SU-DHL-6 (cell line): ENCODE measurements at regions not wholly inside any gene's neighbourhood (a gene's known extent, or its start where the extent isn't known, plus 50 kb on each side); places are given as distances from the start of the nearest gene placed in this dataset.

Experiments
- H2AFZ ChIP-seq: fragments of 200-600 bp; sonication (generic); 2 replicates; pipeline ENCODE4 v1.6.1; 2014; ENCODE audit warnings: low read depth, mild to moderate bottlenecking, moderate library complexity, mixed read lengths, antibody characterized with exemption, low read length; ENCODE audit not compliant: severe bottlenecking
- H3F3A ChIP-seq: fragments of 200-600 bp; shearing (Covaris generic); 2 replicates; pipeline ENCODE4 v1.6.0; 2016; ENCODE audit warnings: antibody characterized with exemption, mild to moderate bottlenecking; ENCODE audit not compliant: insufficient read depth
- H3K27ac ChIP-seq: fragments of 200-600 bp; sonication (generic); 2 replicates; pipeline ENCODE4 v1.5.1; 2016; ENCODE audit warnings: low read depth, mild to moderate bottlenecking, low read length, moderate library complexity, mixed read lengths
- H3K27me3 ChIP-seq: fragments of 200-600 bp; sonication (generic), shearing (Covaris generic); 2 replicates; pipeline ENCODE4 v1.6.0; 2014; ENCODE audit warnings: mild to moderate bottlenecking, low read length
- H3K36me3 ChIP-seq: fragments of 200-600 bp; sonication (generic); 2 replicates; pipeline ENCODE4 v1.6.1; 2014; ENCODE audit warnings: mild to moderate bottlenecking, low read length, mixed read lengths
- H3K4me2 ChIP-seq: fragments of 300-600, 200-600 bp; shearing (Covaris generic), sonication (generic); 2 replicates; pipeline ENCODE4 v1.6.0; 2014; ENCODE audit warnings: low read length, low read depth, mild to moderate bottlenecking; ENCODE audit not compliant: poor library complexity, severe bottlenecking
- H3K4me3 ChIP-seq: fragments of 200-600 bp; sonication (generic); 2 replicates; pipeline ENCODE4 v1.5.1; 2014; ENCODE audit warnings: antibody characterized with exemption, low read length, mild to moderate bottlenecking, mixed read lengths; ENCODE audit not compliant: insufficient read depth, poor library complexity, severe bottlenecking
- H3K79me2 ChIP-seq: fragments of 200-600 bp; sonication (generic); 2 replicates; pipeline ENCODE4 v1.6.1; 2014; ENCODE audit warnings: mild to moderate bottlenecking, low read length, moderate library complexity; ENCODE audit not compliant: insufficient read depth
- H3K9ac ChIP-seq: fragments of 200-600 bp; sonication (generic); 2 replicates; pipeline ENCODE4 v1.7.0; 2014; ENCODE audit warnings: mild to moderate bottlenecking, low read length
- H3K9me2 ChIP-seq: fragments of 200-600 bp; sonication (generic); replicated peaks from 2 replicates; pipeline ENCODE4 v1.6.1; 2014; ENCODE audit warnings: low read length; ENCODE audit not compliant: insufficient read depth
- H3K9me3 ChIP-seq: fragments of 200-600 bp; sonication (generic); 2 replicates; pipeline ENCODE4 v1.6.1; 2014; ENCODE audit warnings: low read length, mixed read lengths; ENCODE audit not compliant: insufficient read depth
- H4K20me1 ChIP-seq: fragments of 200-600 bp; sonication (generic); 2 replicates; pipeline ENCODE4 v1.6.1; 2014; ENCODE audit warnings: low read depth, mild to moderate bottlenecking, antibody characterized with exemption, low read length, moderate library complexity, mixed read lengths
- EZH2phosphoT487 ChIP-seq: fragments of 200-600 bp; sonication (generic), shearing (Covaris generic); conservative IDR thresholded peaks from 2 replicates; pipeline ENCODE4 v1.6.1; 2018; ENCODE audit warnings: mild to moderate bottlenecking, antibody characterized with exemption, low read length, moderate library complexity, mixed read lengths
- TF ChIP-seq, protein P1 (sequence below): fragments of 200-600 bp; sonication (generic); IDR thresholded peaks from one replicate; pipeline ENCODE4 v1.5.1; 2017; ENCODE audit warnings: antibody characterized with exemption, mild to moderate bottlenecking, low read length, moderate library complexity; ENCODE audit not compliant: insufficient read depth, poor library complexity, severe bottlenecking

DNA sequence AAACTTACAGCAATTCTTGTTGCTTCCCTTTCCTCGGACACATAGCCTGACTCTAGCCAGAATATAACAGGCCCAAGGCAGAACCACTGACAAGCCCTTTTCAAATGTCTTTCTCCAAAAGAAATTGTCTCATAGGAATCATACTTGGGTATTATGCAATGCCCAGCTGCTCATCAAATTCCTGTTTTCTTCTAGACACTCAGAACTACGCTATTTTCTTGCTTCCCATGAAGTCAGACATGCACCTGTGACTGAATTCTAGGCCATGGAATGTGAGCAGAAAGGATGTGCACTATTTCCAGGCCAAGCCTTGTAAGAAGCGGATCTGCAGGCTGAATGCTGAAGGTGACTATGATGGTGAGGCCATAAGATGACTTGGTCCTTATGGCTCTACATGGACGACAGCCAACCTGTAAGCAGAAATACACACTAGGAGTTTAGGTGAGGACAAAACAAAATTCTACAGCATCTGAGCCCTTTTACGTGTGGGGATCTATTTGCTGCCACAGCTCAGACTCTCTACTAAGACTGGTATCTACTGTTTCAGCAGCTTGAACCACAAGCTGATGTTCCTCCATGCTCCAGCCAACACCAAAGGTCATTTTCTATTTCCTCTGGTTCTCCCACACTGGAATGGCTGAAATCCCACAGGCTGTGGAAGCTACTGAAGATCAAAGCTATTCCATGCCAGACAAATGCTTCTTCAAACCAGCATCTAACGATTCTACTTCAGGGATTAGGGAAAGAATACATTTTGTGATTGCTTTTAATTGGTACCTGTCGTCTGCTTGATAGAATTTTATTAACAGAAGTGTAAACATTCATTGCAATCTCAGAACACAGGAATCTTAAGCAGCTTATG, 378.7 kb downstream of the RBM43 start:
- no peak overlapping the region for H3K27ac ChIP-seq
- no peaks in the 10 kb centered on the region for H3K27me3 ChIP-seq
- H3K9me2 ChIP-seq, result no peaks in the 10 kb centered on the region
- H3K9ac ChIP-seq, result no peak overlapping the region
- no peak overlapping the region for H3K4me2 ChIP-seq
- H2AFZ ChIP-seq, result no peak overlapping the region
- H4K20me1 ChIP-seq, result no peaks in the 10 kb centered on the region
- TF ChIP-seq, protein P1, sequence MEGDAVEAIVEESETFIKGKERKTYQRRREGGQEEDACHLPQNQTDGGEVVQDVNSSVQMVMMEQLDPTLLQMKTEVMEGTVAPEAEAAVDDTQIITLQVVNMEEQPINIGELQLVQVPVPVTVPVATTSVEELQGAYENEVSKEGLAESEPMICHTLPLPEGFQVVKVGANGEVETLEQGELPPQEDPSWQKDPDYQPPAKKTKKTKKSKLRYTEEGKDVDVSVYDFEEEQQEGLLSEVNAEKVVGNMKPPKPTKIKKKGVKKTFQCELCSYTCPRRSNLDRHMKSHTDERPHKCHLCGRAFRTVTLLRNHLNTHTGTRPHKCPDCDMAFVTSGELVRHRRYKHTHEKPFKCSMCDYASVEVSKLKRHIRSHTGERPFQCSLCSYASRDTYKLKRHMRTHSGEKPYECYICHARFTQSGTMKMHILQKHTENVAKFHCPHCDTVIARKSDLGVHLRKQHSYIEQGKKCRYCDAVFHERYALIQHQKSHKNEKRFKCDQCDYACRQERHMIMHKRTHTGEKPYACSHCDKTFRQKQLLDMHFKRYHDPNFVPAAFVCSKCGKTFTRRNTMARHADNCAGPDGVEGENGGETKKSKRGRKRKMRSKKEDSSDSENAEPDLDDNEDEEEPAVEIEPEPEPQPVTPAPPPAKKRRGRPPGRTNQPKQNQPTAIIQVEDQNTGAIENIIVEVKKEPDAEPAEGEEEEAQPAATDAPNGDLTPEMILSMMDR, result no peak
- TF ChIP-seq EZH2phosphoT487, result no peak
- H3K9me3 ChIP-seq, result no peaks in the 10 kb centered on the region
- no peaks in the 10 kb centered on the region for H3K79me2 ChIP-seq
- no peaks in the 10 kb centered on the region for H3K36me3 ChIP-seq
- H3K4me3 ChIP-seq, result no peak overlapping the region
- no peaks in the 10 kb centered on the region for H3F3A ChIP-seq

DNA sequence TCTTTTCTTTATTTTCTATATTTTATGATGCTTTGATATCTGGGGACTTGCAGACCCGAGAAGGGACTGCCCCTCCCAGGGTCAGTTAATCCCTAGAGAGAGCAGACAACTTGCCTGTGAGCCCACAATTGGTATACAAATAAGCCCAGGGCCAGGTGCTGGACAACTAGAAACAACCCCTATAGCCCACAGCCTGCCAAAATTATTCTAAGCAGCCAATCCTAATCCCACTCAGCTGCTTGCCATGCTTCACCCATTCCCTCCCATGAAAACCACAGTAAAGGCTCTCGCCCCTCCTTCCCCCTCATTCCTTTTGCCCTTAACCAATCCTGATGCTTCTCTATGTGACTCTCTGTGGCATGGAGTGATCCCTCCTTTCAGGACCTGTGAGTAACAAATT, 380.7 kb downstream of the RBM43 start:
- Histone ChIP-seq H3K36me3 (no peaks in the 10 kb centered on the region), H3K79me2 (no peaks in the 10 kb centered on the region), H3K27me3 (no peaks in the 10 kb centered on the region), H3K9ac (no peak overlapping the region), H3K4me2 (no peak overlapping the region), H3K9me2 (no peaks in the 10 kb centered on the region), H2AFZ (no peak overlapping the region), H3K4me3 (no peak overlapping the region), H3K27ac (no peak overlapping the region), H3F3A (no peaks in the 10 kb centered on the region), H3K9me3 (no peaks in the 10 kb centered on the region), H4K20me1 (no peaks in the 10 kb centered on the region)
- TF ChIP-seq, protein P1, result no peak
- no peak for TF ChIP-seq EZH2phosphoT487

DNA sequence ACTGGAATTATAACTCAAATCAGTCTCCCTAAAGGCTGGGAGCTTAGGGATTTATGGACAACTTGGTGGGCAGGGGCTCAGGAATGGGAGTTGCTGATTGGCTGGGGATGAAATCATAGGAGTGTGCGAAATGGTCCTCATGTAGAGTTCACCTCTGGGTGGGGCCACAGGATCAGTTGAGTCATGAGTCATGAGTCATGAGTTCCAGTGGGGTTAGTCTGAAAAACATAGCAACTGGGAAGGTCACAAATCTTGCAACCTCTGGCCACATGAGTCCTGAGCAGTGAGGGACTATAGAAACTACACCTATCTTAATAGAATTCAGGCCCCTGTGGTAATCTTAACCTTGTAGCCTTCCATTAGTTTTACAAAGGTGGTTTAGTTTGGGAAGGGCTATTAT, 383.3 kb downstream of the RBM43 start:
- Histone ChIP-seq H3K27ac (no peak overlapping the region), H3K79me2 (no peaks in the 10 kb centered on the region), H3K9me3 (no peaks in the 10 kb centered on the region), H4K20me1 (no peaks in the 10 kb centered on the region), H3K27me3 (no peaks in the 10 kb centered on the region), H3K9me2 (no peaks in the 10 kb centered on the region), H3K4me2 (no peak overlapping the region), H3K36me3 (no peaks in the 10 kb centered on the region), H3K9ac (no peak overlapping the region), H3F3A (no peaks in the 10 kb centered on the region), H3K4me3 (no peak overlapping the region), H2AFZ (no peak overlapping the region)
- TF ChIP-seq, protein P1, result no peak
- TF ChIP-seq EZH2phosphoT487, result no peak
